ENCODE measurements at regions not wholly inside any gene's neighbourhood (a gene's known extent, or its start where the extent isn't known, plus 50 kb on each side); places are given as distances from the start of the nearest gene placed in this dataset.

- no peak for TF ChIP-seq CTCF (IDR thresholded peaks at IDR 0.05)
- no peak for TF ChIP-seq POLR2A (IDR thresholded peaks at IDR 0.05)
Measured at GRCh38 chr2:15704086-15704787, 112.6 kb downstream of the DDX1 start.

Measured in uterus (tissue), 2 donors.